NCI-H1436 treated with DMSO at 0.1 percent for 48 hours (cell line): ENCODE measurements at regions not wholly inside any gene's neighbourhood (a gene's known extent, or its start where the extent isn't known, plus 50 kb on each side); places are given as distances from the start of the nearest gene placed in this dataset.

Experiments
- DNase-seq: peaks from one replicate; lab custom pipeline; 2025; lab: John Stamatoyannopoulos, UW

GRCh38 chr7:109131141-109131540 is 561.5 kb downstream of the DNAJB9 start:
- DNase-seq = no peak

- no peak for DNase-seq
These were observed 567.2 kb downstream of the DNAJB9 start for GRCh38 chr7:109136893-109137292.

- no peak for DNase-seq
These were observed 585.1 kb downstream of the DNAJB9 start for GRCh38 chr7:109154748-109155147.

- no peak for DNase-seq
These were observed 588.6 kb downstream of the DNAJB9 start for GRCh38 chr7:109158246-109158645.

GRCh38 chr7:109176661-109177060 is 607.0 kb downstream of the DNAJB9 start:
- no peak for DNase-seq

GRCh38 chr7:109178342-109178741 is 608.7 kb downstream of the DNAJB9 start:
- DNase-seq = no peak

- DNase-seq = no peak
These were observed 609.9 kb downstream of the DNAJB9 start for GRCh38 chr7:109179601-109180000.

GRCh38 chr7:109190766-109191398 is 621.2 kb downstream of the DNAJB9 start:
- DNase-seq = no peak

GRCh38 chr7:109206196-109206595 is 636.5 kb downstream of the DNAJB9 start:
- no peak for DNase-seq

- no peak for DNase-seq
These were observed 643.4 kb downstream of the DNAJB9 start for GRCh38 chr7:109213081-109213480.

GRCh38 chr7:109215341-109215740 is 645.7 kb downstream of the DNAJB9 start:
- DNase-seq = no peak

GRCh38 chr7:109224100-109224499 is 654.4 kb downstream of the DNAJB9 start:
- DNase-seq = no peak

GRCh38 chr7:109226699-109227098 is 657.0 kb downstream of the DNAJB9 start:
- DNase-seq = no peak

- DNase-seq = no peak
These were observed 665.6 kb downstream of the DNAJB9 start for GRCh38 chr7:109235316-109235715.

- DNase-seq = no peak
These were observed 676.8 kb downstream of the DNAJB9 start for GRCh38 chr7:109246330-109247077.

- DNase-seq = no peak
These were observed 687.3 kb downstream of the DNAJB9 start for GRCh38 chr7:109256762-109257560.

GRCh38 chr7:109259151-109259550 is 689.5 kb downstream of the DNAJB9 start:
- no peak for DNase-seq

GRCh38 chr7:109261781-109262180 is 692.1 kb downstream of the DNAJB9 start:
- no peak for DNase-seq

- DNase-seq = no peak
These were observed 696.9 kb downstream of the DNAJB9 start for GRCh38 chr7:109266610-109267009.

GRCh38 chr7:109276348-109276747 is 706.7 kb downstream of the DNAJB9 start:
- DNase-seq = no peak

GRCh38 chr7:109282726-109283125 is 713.1 kb downstream of the DNAJB9 start:
- no peak for DNase-seq

GRCh38 chr7:109284943-109285342 is 715.3 kb downstream of the DNAJB9 start:
- no peak for DNase-seq

- DNase-seq = no peak
These were observed 725.5 kb downstream of the DNAJB9 start for GRCh38 chr7:109295158-109295557.
